Karpas-422 (cell line): ENCODE measurements at regions not wholly inside any gene's neighbourhood (a gene's known extent, or its start where the extent isn't known, plus 50 kb on each side); places are given as distances from the start of the nearest gene placed in this dataset.
"Not testable (repeated sequence)": the region's sequence is repeated elsewhere in the genome, so short reads cannot be mapped to it uniquely, and the experiment has no call there.

Experiments used
- DNase-seq: peaks from one replicate; pipeline ENCODE4 v3.0.0-alpha.2; 2015
- H2AFZ ChIP-seq: fragments of 200-600 bp; sonication (generic); 2 replicates; pipeline ENCODE4 v1.6.1; 2014; ENCODE audit warnings: antibody characterized with exemption, low read length, mixed read lengths
- H3K27ac ChIP-seq: fragments of 200-600 bp; sonication (generic); 2 replicates; pipeline ENCODE4 v1.5.1; 2014; ENCODE audit warnings: mild to moderate bottlenecking, low read length, moderate library complexity
- H3K27me3 ChIP-seq: fragments of 200-600 bp; sonication (generic); 2 replicates; pipeline ENCODE4 v1.6.1; 2014; ENCODE audit warnings: low read length, mixed read lengths
- H3K36me3 ChIP-seq: fragments of 200-600 bp; sonication (generic); 2 replicates; pipeline ENCODE4 v1.6.1; 2014; ENCODE audit warnings: low read length, mixed read lengths; ENCODE audit not compliant: insufficient read depth
- H3K4me1 ChIP-seq: fragments of 200-600 bp; sonication (generic); 2 replicates; pipeline ENCODE4 v1.6.1; 2014; ENCODE audit warnings: mild to moderate bottlenecking, low read length, mixed read lengths
- H3K4me2 ChIP-seq: fragments of 200-600 bp; sonication (generic); 2 replicates; pipeline ENCODE4 v1.6.1; 2014; ENCODE audit warnings: low read length, low read depth, mild to moderate bottlenecking; ENCODE audit not compliant: poor library complexity, severe bottlenecking
- H3K4me3 ChIP-seq: fragments of 200-600 bp; sonication (generic); 2 replicates; pipeline ENCODE4 v1.5.1; 2014; ENCODE audit warnings: mild to moderate bottlenecking, antibody characterized with exemption, low read length, mixed read lengths
- H3K79me2 ChIP-seq: fragments of 200-600 bp; sonication (generic); 2 replicates; pipeline ENCODE4 v1.6.1; 2014; ENCODE audit warnings: mild to moderate bottlenecking, low read length, mixed read lengths
- H3K9ac ChIP-seq: fragments of 200-600 bp; sonication (generic); 2 replicates; pipeline ENCODE4 v1.6.0; 2014; ENCODE audit warnings: low read length
- H3K9me2 ChIP-seq: fragments of 200-600 bp; sonication (generic), shearing (Covaris generic); replicated peaks from 2 replicates; pipeline ENCODE4 v1.6.0; 2014; ENCODE audit warnings: mild to moderate bottlenecking, low read length, moderate library complexity; ENCODE audit not compliant: insufficient read depth
- H3K9me3 ChIP-seq: fragments of 300-700, 200-600 bp; sonication (generic); 2 replicates; pipeline ENCODE4 v1.6.1; 2014; ENCODE audit warnings: low read length, mixed read lengths
- H4K20me1 ChIP-seq: fragments of 200-600 bp; sonication (generic); 2 replicates; pipeline ENCODE4 v1.6.1; 2014; ENCODE audit warnings: mild to moderate bottlenecking, antibody characterized with exemption, low read length, low read depth; ENCODE audit not compliant: insufficient read depth

DNA sequence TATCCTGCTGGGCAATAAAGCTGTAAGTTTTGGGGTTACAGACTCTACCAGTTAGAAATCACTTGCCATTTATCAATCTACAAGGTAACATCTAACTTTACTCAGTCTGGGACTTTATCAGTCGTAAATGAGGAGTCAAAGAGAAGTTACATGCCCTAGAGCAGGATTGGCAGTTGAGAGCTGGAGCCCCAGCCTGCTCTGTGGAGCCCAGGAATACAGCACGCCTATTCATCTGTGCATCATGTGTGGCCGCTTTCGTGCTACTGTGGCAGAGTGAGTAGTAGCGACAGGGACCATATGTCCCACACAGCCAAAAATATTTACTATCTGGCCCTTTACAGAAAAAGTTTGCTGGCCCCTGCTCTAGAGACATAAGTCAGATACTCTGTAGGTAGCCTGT is 152.5 kb upstream of the NTRK2 start:
- Histone ChIP-seq H4K20me1 (no peaks in the 10 kb centered on the region), H3K9ac (no peak overlapping the region), H3K27me3 (no peaks in the 10 kb centered on the region), H3K9me2 (no peaks in the 10 kb centered on the region), H3K36me3 (no peaks in the 10 kb centered on the region), H3K79me2 (no peaks in the 10 kb centered on the region), H3K27ac (no peak overlapping the region), H3K9me3 (no peaks in the 10 kb centered on the region), H2AFZ (no peak overlapping the region), H3K4me1 (no peaks in the 10 kb centered on the region), H3K4me2 (no peak overlapping the region), H3K4me3 (no peak overlapping the region)
- DNase-seq, result no peak

DNA sequence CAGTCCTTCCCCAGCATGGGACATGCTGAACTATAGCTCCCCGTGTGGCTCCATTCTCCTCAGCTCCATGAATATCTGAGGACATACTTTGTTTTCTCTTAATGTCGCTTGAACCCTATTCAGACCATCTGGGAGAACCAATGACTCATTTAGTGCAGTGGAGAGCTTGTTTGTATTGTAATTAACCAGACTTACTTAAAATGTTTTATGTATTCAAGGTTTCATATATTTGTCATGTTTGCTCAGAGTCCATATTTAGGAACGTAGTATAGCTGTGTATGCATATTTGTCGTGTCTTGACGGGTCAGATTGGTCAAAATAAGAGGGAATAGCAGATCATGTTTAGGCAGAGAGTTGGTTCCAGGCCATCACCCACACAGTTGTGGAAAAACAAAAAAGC is 150.1 kb upstream of the NTRK2 start:
- Histone ChIP-seq H3K9ac (no peak overlapping the region), H4K20me1 (no peaks in the 10 kb centered on the region), H3K9me3 (no peaks in the 10 kb centered on the region), H3K79me2 (no peaks in the 10 kb centered on the region), H3K36me3 (no peaks in the 10 kb centered on the region), H3K27ac (no peak overlapping the region), H2AFZ (no peak overlapping the region), H3K4me3 (no peak overlapping the region), H3K27me3 (no peaks in the 10 kb centered on the region), H3K9me2 (no peaks in the 10 kb centered on the region), H3K4me1 (no peaks in the 10 kb centered on the region), H3K4me2 (no peak overlapping the region)
- DNase-seq, result no peak

DNA sequence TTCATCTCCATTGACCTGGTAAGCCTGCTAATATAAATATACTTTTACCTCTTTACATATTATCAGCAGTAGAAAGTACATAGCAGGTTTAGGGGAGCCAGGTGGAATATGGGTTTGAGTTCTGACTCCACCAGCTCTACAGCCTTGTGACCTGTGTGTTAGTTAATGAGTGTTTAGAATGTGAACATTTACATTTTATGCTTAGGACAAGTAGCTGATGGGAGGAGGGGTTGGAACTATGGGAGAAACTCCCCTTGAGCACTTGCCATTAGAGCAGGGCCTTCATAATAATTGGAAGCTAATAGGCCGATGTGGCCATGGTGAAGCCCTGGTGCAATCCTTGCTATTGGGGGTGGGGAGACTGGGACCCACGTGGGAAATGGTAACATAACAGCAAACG is 148.3 kb upstream of the NTRK2 start:
- Histone ChIP-seq H3K79me2 (no peaks in the 10 kb centered on the region), H3K36me3 (no peaks in the 10 kb centered on the region), H3K9ac (no peak overlapping the region), H3K9me3 (no peaks in the 10 kb centered on the region), H3K9me2 (no peaks in the 10 kb centered on the region), H3K4me1 (no peaks in the 10 kb centered on the region), H4K20me1 (no peaks in the 10 kb centered on the region), H3K27ac (no peak overlapping the region), H3K27me3 (no peaks in the 10 kb centered on the region), H2AFZ (no peak overlapping the region), H3K4me2 (no peak overlapping the region), H3K4me3 (no peak overlapping the region)
- no peak for DNase-seq

DNA sequence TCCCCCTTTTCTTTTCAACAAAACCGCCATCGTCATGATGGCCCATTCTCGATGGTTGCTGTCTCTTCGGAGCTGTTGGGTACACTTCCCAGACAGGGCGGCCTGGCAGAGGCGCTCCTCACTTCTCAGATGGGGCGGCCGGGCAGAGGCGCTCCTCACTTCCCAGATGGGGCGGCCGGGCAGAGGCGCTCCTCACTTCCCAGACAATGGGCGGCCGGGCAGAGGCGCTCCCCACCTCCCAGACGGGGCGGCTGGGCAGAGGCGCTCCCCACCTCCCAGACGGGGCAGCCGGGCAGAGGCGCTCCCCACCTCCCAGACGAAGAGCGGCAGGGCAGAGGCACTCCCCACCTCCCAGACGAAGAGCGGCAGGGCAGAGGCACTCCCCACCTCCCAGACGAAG is 143.3 kb upstream of the NTRK2 start:
- not testable (repeated sequence) for H3K9ac ChIP-seq, H3K4me1 ChIP-seq, H4K20me1 ChIP-seq, H3K4me2 ChIP-seq, H3K4me3 ChIP-seq, H3K27ac ChIP-seq, H3K9me2 ChIP-seq, H2AFZ ChIP-seq, H3K36me3 ChIP-seq, H3K9me3 ChIP-seq, H3K79me2 ChIP-seq, H3K27me3 ChIP-seq, DNase-seq

DNA sequence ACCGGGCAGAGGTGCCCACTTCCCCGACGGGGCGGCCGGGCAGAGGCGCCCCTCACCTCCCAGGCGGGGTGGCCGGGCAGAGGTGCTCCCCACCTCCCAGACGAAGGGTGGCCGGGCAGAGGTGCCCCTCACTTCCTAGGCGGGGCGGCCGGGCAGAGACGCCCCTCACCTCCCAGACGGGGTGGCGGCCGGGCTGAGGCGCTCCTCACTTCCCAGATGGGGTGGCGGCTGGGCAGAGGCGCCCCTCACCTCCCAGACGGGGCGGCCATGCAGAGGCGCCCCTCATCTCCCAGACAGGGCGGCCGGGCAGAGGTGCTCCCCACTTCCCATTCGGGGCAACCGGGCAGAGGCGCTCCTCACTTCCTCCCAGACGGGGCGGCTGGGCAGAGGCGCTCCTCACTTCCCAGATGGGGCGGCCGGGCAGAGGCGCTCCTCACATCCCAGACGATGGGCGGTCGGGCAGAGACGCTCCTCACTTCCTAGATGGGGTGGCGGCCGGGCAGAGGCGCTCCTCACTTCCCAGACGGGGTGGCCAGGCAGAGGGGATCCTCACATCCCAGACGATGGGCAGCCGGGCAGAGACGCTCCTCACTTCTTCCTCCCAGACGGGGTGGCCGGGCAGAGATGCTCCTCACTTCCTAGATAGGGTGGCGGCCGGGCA is 142.3 kb upstream of the NTRK2 start:
- H3K36me3 ChIP-seq, H3K9ac ChIP-seq, H3K27me3 ChIP-seq, H3K4me1 ChIP-seq, DNase-seq, H3K9me3 ChIP-seq, H3K79me2 ChIP-seq, H4K20me1 ChIP-seq, H3K9me2 ChIP-seq, H3K27ac ChIP-seq, H3K4me2 ChIP-seq, H3K4me3 ChIP-seq, H2AFZ ChIP-seq: not testable (repeated sequence)

DNA sequence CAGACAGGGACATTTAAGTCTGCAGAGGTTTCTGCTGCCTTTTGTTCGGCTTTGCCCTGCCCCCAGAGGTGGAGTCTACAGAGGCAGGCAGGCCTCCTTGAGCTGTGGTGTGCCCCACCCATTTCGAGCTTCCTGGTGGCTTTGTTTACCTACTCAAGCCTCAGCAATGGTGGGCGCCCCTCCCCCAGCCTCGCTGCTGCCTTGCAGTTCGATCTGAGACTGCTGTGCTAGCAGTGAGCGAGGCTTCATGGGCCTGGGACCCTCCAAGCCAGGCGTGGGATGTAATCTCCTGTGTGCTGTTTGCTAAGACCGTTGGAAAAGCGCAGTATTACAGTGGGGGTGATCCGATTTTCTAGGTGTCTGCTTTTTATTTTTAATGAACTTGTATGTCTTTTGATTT is 133.6 kb upstream of the NTRK2 start:
- not testable (repeated sequence) for H3K9me2 ChIP-seq

DNA sequence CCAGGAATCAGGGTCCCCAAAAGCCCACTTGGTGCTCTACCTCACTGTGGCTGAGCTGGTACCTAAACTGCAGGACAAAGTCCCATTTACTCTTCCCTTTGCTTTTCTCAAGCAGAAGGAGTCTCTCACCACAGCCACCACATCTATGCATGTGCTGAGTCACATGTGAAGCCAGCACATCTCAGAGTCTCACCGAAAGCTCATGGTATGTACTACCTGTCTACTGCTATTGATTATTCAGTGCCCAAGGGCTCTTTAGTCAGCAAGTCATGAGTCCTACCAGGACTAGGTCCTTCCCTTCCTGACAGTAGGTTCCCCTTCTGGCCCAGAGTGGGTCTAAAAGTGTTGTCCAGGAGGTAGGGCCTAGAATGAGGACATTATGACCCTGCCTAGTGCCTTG is 130.7 kb upstream of the NTRK2 start:
- Histone ChIP-seq H3K4me1 (no peaks in the 10 kb centered on the region), H3K9ac (no peak overlapping the region), H3K36me3 (no peaks in the 10 kb centered on the region), H3K9me2 (no peaks in the 10 kb centered on the region), H3K4me3 (no peak overlapping the region), H3K9me3 (peaks cover 9% of the 10 kb centered on the region; the same call in 1 of the 2 replicates), H2AFZ (no peak overlapping the region), H3K27me3 (no peaks in the 10 kb centered on the region), H3K27ac (no peak overlapping the region), H4K20me1 (no peaks in the 10 kb centered on the region), H3K4me2 (no peak overlapping the region), H3K79me2 (no peaks in the 10 kb centered on the region)
- no peak for DNase-seq

More for the DNA sequence above, 133.6 kb upstream of the NTRK2 start:
- DNase-seq, H3K4me1 ChIP-seq, H3K36me3 ChIP-seq, H3K27me3 ChIP-seq, H3K79me2 ChIP-seq, H3K4me3 ChIP-seq, H3K4me2 ChIP-seq, H3K27ac ChIP-seq, H3K9ac ChIP-seq, H4K20me1 ChIP-seq, H2AFZ ChIP-seq, H3K9me3 ChIP-seq: not testable (repeated sequence)

DNA sequence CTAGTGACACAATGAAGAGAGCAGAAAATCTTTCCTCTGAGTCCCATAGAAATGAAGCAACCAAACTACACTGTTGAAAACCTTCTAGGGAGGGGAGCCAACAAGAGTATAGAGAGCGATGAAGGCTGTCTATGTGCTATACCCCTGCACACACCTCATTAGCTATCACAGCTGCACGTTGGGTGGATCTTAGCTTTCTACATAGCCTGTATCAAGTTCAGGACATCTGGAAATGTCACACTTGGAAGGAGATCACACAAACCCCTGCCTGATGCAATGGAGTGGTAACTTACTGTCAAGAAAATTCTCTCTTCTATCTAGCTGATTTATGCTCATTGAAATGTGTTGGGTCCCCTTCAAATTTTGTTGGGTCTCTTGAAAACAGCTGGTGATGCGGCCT is 127.0 kb upstream of the NTRK2 start:
- H3K9me3 ChIP-seq, result peaks cover 4% of the 10 kb centered on the region; the same call in 1 of the 2 replicates
- H3K36me3 ChIP-seq, result no peaks in the 10 kb centered on the region
- H3K27ac ChIP-seq, result no peak overlapping the region
- H3K4me1 ChIP-seq, result no peaks in the 10 kb centered on the region
- no peak for DNase-seq
- H3K9me2 ChIP-seq, result no peaks in the 10 kb centered on the region
- no peak overlapping the region for H3K4me3 ChIP-seq
- H3K4me2 ChIP-seq, result no peak overlapping the region
- no peaks in the 10 kb centered on the region for H3K79me2 ChIP-seq
- H3K27me3 ChIP-seq, result no peaks in the 10 kb centered on the region
- no peak overlapping the region for H3K9ac ChIP-seq
- H2AFZ ChIP-seq, result no peak overlapping the region
- H4K20me1 ChIP-seq, result no peaks in the 10 kb centered on the region
